Lower leg skin (tissue), 3 donors: ENCODE measurements at regions not wholly inside any gene's neighbourhood (a gene's known extent, or its start where the extent isn't known, plus 50 kb on each side); places are given as distances from the start of the nearest gene placed in this dataset.

Experiments used
- CTCF ChIP-seq, 3 donors: fragments of 450-650 bp; IDR thresholded peaks; one replicate each; pipeline ENCODE4 v1.5.1; 2016; ENCODE audit warnings: antibody characterized with exemption in 3 of 3, mild to moderate bottlenecking in 3 of 3, moderate library complexity in 2 of 3
- POLR2A ChIP-seq, 2 donors: fragments of 450-650 bp; IDR thresholded peaks; one replicate each; pipeline ENCODE4 v1.6.1; 2016 to 2017; ENCODE audit warnings: antibody characterized with exemption in 2 of 2, mild to moderate bottlenecking in 1 of 2, moderate library complexity in 1 of 2

GRCh38 chr22:49641770-49642313 lies 185.8 kb downstream of the BRD1 start:
- no peak for TF ChIP-seq CTCF (IDR thresholded peaks at IDR 0.05)
- no peak for TF ChIP-seq POLR2A (IDR thresholded peaks at IDR 0.05)
